ENCODE measurements at regions not wholly inside any gene's neighbourhood (a gene's known extent, or its start where the extent isn't known, plus 50 kb on each side); places are given as distances from the start of the nearest gene placed in this dataset.

GRCh38 chr12:23463172-23463571, 486.3 kb downstream of the SOX5 start:
- no peak for TF ChIP-seq ZFX (IDR thresholded peaks at IDR 0.05)
- TF ChIP-seq CTCF (conservative IDR thresholded peaks at IDR 0.05) = no peak

DNA sequence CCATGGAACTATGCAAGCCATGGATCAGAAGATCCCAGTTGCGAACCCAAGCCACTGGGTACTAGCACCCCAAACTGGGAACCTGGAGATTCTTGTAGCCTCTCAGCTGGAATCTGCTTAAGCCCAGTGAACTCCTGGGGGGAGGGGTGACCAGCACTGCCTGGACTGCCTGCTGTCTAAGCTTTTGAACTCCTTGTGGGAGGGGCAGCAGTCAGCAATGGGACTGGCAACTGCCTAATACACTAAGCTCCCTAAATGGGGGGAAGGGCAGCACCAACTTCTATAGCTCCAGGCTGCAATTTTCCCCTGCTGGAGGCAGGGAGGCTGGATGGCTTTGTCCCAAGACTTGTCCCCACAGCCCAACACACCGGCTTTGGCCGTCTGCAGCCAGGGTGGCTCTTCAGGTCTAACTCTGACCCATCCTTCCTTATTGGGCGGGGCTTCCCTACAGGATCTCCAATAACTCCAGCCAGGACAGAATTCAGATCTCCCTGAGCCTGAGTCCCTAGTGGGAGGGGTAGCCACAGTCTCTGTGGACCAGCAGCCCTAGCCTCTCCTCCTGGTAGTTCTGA, 485.1 kb downstream of the SOX5 start:
- no peak for TF ChIP-seq CTCF (conservative IDR thresholded peaks at IDR 0.05)
- no peak for TF ChIP-seq ZFX (IDR thresholded peaks at IDR 0.05)
- H3K27ac ChIP-seq = no peak overlapping the region

More at GRCh38 chr12:23463172-23463571, 486.3 kb downstream of the SOX5 start:
- no peak overlapping the region for H3K27ac ChIP-seq

DNA sequence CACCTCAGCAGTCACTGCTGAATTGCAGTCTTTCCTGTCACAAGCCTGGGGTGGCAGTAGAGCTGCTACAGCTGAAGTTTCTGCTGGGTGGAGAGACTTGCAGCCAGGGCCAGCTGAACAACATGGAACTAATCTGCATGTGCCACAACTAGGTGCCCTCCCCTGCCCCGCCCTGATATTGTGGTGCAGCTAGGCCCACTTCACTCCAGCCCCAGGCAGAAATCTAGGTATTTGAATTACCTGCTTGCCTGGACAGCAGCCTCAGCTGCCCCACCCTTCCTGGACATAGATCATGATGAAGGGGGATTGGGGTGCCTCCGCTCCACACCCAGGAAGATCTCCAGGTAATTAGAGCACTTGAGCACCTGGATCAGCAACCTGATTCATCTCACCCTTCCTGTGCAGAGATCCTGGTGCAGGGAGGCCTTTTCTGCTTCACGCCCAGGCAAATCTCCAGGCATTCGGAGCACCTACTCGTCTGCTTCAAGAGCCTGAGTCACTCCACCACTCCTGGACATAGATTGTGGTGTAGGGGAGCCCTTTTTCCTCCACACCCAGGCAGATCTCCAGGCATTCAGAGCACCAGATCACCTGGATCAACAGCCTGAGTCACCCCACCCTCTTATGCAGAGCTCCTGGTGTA, 477.0 kb downstream of the SOX5 start:
- no peak overlapping the region for H3K27ac ChIP-seq
- TF ChIP-seq ZFX (IDR thresholded peaks at IDR 0.05) = no peak
- TF ChIP-seq CTCF (conservative IDR thresholded peaks at IDR 0.05) = no peak

GRCh38 chr12:23473071-23473470, 476.4 kb downstream of the SOX5 start:
- H3K27ac ChIP-seq = no peak overlapping the region
- TF ChIP-seq CTCF (conservative IDR thresholded peaks at IDR 0.05) (no peak), ZFX (IDR thresholded peaks at IDR 0.05) (no peak)

- TF ChIP-seq CTCF (conservative IDR thresholded peaks at IDR 0.05) = no peak
- TF ChIP-seq ZFX (IDR thresholded peaks at IDR 0.05) = no peak
Measured at GRCh38 chr12:23474438-23474976, 475.0 kb downstream of the SOX5 start.

More at GRCh38 chr12:23474438-23474976, 475.0 kb downstream of the SOX5 start:
- no peak overlapping the region for H3K27ac ChIP-seq

Measured in C4-2B (cell line).